IMR-90 (cell line): ENCODE measurements at regions not wholly inside any gene's neighbourhood (a gene's known extent, or its start where the extent isn't known, plus 50 kb on each side); places are given as distances from the start of the nearest gene placed in this dataset.

Source experiments
- ATAC-seq: fragments of 200-7000 bp; cut with Tn5 transposase; 2 replicates; pipeline ENCODE4 v1.9.1; 2020; ENCODE audit warnings: low read depth, mild to moderate bottlenecking, moderate library complexity
- BruUV-seq: library from RNA; stranded (reverse); fragments of 400-500 nt; replicated peaks from 2 replicates; lab custom pipeline; 2021; lab: Mats Ljungman, UMichigan
- CTCF ChIA-PET: fragments of 300-600 bp; formaldehyde crosslinking; extraction: SDS; loops from one replicate; lab custom pipeline; 2021; ENCODE audit warnings: antibody characterized with exemption; lab: Yijun Ruan, JAX
- POLR2A ChIA-PET: fragments of 300-600 bp; sonication (Branson Sonifier 250); formaldehyde crosslinking; loops from one replicate; lab custom pipeline; 2022; ENCODE audit warnings: antibody characterized with exemption; ENCODE audit not compliant: unreplicated experiment; lab: Charles Lee
- DNase-seq: peaks from one replicate; pipeline ENCODE4 v3.0.0; 2013
- H2AFZ ChIP-seq: replicated peaks from 2 replicates; pipeline ENCODE3; 2013; ENCODE audit warnings: low read length, mild to moderate bottlenecking; ENCODE audit not compliant: poor library complexity
- H2AK5ac ChIP-seq: 2 replicates; pipeline ENCODE4 v1.6.1; 2013; ENCODE audit warnings: low read depth, low read length, inconsistent platforms
- H2AK9ac ChIP-seq: replicated peaks from 2 replicates; pipeline ENCODE3; 2013; ENCODE audit warnings: mild to moderate bottlenecking, low read depth, low read length, moderate library complexity; ENCODE audit not compliant: poor library complexity
- H2BK120ac ChIP-seq: 2 replicates; pipeline ENCODE4 v1.6.1; 2013; ENCODE audit warnings: low read depth, low read length, inconsistent platforms
- H2BK15ac ChIP-seq: 3 replicates; pipeline ENCODE4 v1.6.1; 2013; ENCODE audit warnings: low read depth, low read length, inconsistent platforms
- H2BK20ac ChIP-seq: 2 replicates; pipeline ENCODE4 v1.6.1; 2013; ENCODE audit warnings: low read depth, mild to moderate bottlenecking, inconsistent platforms, low read length, moderate library complexity
- H2BK5ac ChIP-seq: 2 replicates; pipeline ENCODE4 v1.6.1; 2013; ENCODE audit warnings: mild to moderate bottlenecking, low read depth, low read length, inconsistent platforms; ENCODE audit not compliant: poor library complexity, severe bottlenecking
- H3K14ac ChIP-seq: replicated peaks from 2 replicates; pipeline ENCODE4 v1.6.1; 2013; ENCODE audit warnings: low read depth, low read length, inconsistent platforms
- H3K18ac ChIP-seq: 2 replicates; pipeline ENCODE4 v1.6.1; 2013; ENCODE audit warnings: low read depth, low read length, control low read depth
- H3K23ac ChIP-seq: 2 replicates; pipeline ENCODE4 v1.6.1; 2013; ENCODE audit warnings: low read depth, low read length, inconsistent platforms
- H3K27ac ChIP-seq: 2 replicates; pipeline ENCODE4 v1.5.1; 2013; ENCODE audit warnings: mild to moderate bottlenecking, control low read depth, low read length; ENCODE audit not compliant: insufficient read depth
- H3K27me3 ChIP-seq: 2 replicates; pipeline ENCODE4 v1.6.1; 2013; ENCODE audit warnings: low read length; ENCODE audit not compliant: control insufficient read depth, insufficient read depth
- H3K36me3 ChIP-seq: 2 replicates; pipeline ENCODE4 v1.6.1; 2013; ENCODE audit warnings: low read length, mixed read lengths; ENCODE audit not compliant: control insufficient read depth, insufficient read depth
- H3K4ac ChIP-seq: 2 replicates; pipeline ENCODE4 v1.6.1; 2013; ENCODE audit warnings: low read depth, low read length, inconsistent platforms
- H3K4me1 ChIP-seq: 2 replicates; pipeline ENCODE4 v1.6.1; 2013; ENCODE audit warnings: low read length, mixed read lengths; ENCODE audit not compliant: control insufficient read depth, insufficient read depth
- H3K4me2 ChIP-seq: 2 replicates; pipeline ENCODE4 v1.6.1; 2013; ENCODE audit warnings: low read depth, mild to moderate bottlenecking, control low read depth, low read length, moderate library complexity
- H3K4me3 ChIP-seq: 2 replicates; pipeline ENCODE4 v1.5.1; 2013; ENCODE audit warnings: low read depth, mild to moderate bottlenecking, control low read depth, low read length, moderate library complexity; ENCODE audit not compliant: insufficient read depth
- H3K56ac ChIP-seq: 2 replicates; pipeline ENCODE4 v1.6.1; 2013; ENCODE audit warnings: low read length, inconsistent platforms; ENCODE audit not compliant: insufficient read depth; ENCODE audit errors: extremely low read depth
- H3K79me1 ChIP-seq, 2 experiments: 2 replicates each; pipeline ENCODE4 v1.6.1; 2013; ENCODE audit warnings: low read length in 2 of 2, inconsistent platforms in 1 of 2, low read depth in 1 of 2
- H3K9ac ChIP-seq: 2 replicates; pipeline ENCODE4 v1.6.1; 2013; ENCODE audit warnings: low read depth, low read length, control low read depth
- H3K9me1 ChIP-seq: 2 replicates; pipeline ENCODE4 v1.6.1; 2013; ENCODE audit warnings: low read length, inconsistent platforms; ENCODE audit not compliant: insufficient read depth
- H3K9me3 ChIP-seq: 2 replicates; pipeline ENCODE4 v1.6.1; 2013; ENCODE audit warnings: low read length; ENCODE audit not compliant: control insufficient read depth, insufficient read depth
- H4K20me1 ChIP-seq: 2 replicates; pipeline ENCODE4 v1.6.1; 2013; ENCODE audit warnings: low read length, inconsistent platforms; ENCODE audit not compliant: insufficient read depth
- H4K5ac ChIP-seq: 2 replicates; pipeline ENCODE4 v1.6.1; 2013; ENCODE audit warnings: mild to moderate bottlenecking, low read depth, low read length, control low read depth
- H4K8ac ChIP-seq, 2 experiments: 2 replicates each; pipeline ENCODE4 v1.6.1; 2013; ENCODE audit warnings: low read depth in 2 of 2, low read length in 2 of 2, control low read depth in 1 of 2, inconsistent platforms in 1 of 2
- H4K91ac ChIP-seq: 2 replicates; pipeline ENCODE4 v1.6.1; 2013; ENCODE audit warnings: low read depth, low read length, inconsistent platforms; ENCODE audit not compliant: insufficient read depth
- BHLHE40 ChIP-seq: fragments of 150-350 bp; IDR thresholded peaks from 2 replicates; pipeline ENCODE4 v1.6.1; 2016; ENCODE audit warnings: mild to moderate bottlenecking, low read depth, low read length
- CEBPB ChIP-seq: IDR thresholded peaks from 2 replicates; pipeline ENCODE4 v1.6.1; 2012; ENCODE audit warnings: low read depth, low read length, improper control_type of control experiment
- CHD1 ChIP-seq: IDR thresholded peaks from 2 replicates; pipeline ENCODE4 v1.6.1; 2012; ENCODE audit warnings: low read depth, low read length, improper control_type of control experiment
- CTCF ChIP-seq: conservative IDR thresholded peaks from 2 replicates; pipeline ENCODE4 v1.5.1; 2012; ENCODE audit warnings: mild to moderate bottlenecking, low read depth, low read length, improper control_type of control experiment
- FOS ChIP-seq: fragments of 150-350 bp; IDR thresholded peaks from 2 replicates; pipeline ENCODE4 v1.6.1; 2016; ENCODE audit warnings: low read depth, low read length
- MAFK ChIP-seq: IDR thresholded peaks from 2 replicates; pipeline ENCODE4 v1.6.1; 2012; ENCODE audit warnings: low read depth, low read length, improper control_type of control experiment
- MAZ ChIP-seq: IDR thresholded peaks from 2 replicates; pipeline ENCODE4 v1.6.1; 2012; ENCODE audit warnings: low read depth, mild to moderate bottlenecking, low read length, improper control_type of control experiment, moderate library complexity, borderline replicate concordance
- MXI1 ChIP-seq: IDR thresholded peaks from 2 replicates; pipeline ENCODE4 v1.6.1; 2012; ENCODE audit warnings: low read depth, mild to moderate bottlenecking, low read length, moderate library complexity, borderline replicate concordance
- NFE2L2 ChIP-seq: fragments of 150-350 bp; IDR thresholded peaks from 2 replicates; pipeline ENCODE4 v1.6.1; 2016; ENCODE audit warnings: low read depth, mild to moderate bottlenecking, low read length
- POLR2A ChIP-seq: IDR thresholded peaks from 2 replicates; pipeline ENCODE4 v1.6.1; 2012; ENCODE audit warnings: mild to moderate bottlenecking, low read depth, low read length
- RAD21 ChIP-seq: IDR thresholded peaks from 2 replicates; pipeline ENCODE4 v1.6.1; 2012; ENCODE audit warnings: low read length, improper control_type of control experiment
- RCOR1 ChIP-seq: IDR thresholded peaks from 2 replicates; pipeline ENCODE4 v1.6.1; 2012; ENCODE audit warnings: mild to moderate bottlenecking, low read length, improper control_type of control experiment; ENCODE audit not compliant: insufficient replicate concordance
- RFX5 ChIP-seq: IDR thresholded peaks from 2 replicates; pipeline ENCODE4 v1.8.0; 2012; ENCODE audit warnings: low read depth, mild to moderate bottlenecking, low read length, moderate library complexity
- SMC3 ChIP-seq: fragments of 150-350 bp; IDR thresholded peaks from 2 replicates; pipeline ENCODE4 v1.6.1; 2016; ENCODE audit warnings: low read depth, mild to moderate bottlenecking, antibody characterized with exemption, low read length, moderate library complexity
- USF2 ChIP-seq: fragments of 150-350 bp; IDR thresholded peaks from 2 replicates; pipeline ENCODE4 v1.6.1; 2017; ENCODE audit warnings: mild to moderate bottlenecking, antibody characterized with exemption, low read length, low read depth
- WGBS, 2 experiments: methylation state at CpG; one replicate each; pipeline versions ENCODE4 v1.1.5 to v1.1.7; 2013; ENCODE audit warnings: missing lambda C conversion rate in 2 of 2; ENCODE audit not compliant: insufficient read length in 1 of 2; ENCODE audit errors: extremely low coverage in 2 of 2; 5-methylcytosine and 5-hydroxymethylcytosine counted together
- dilution Hi-C: fragments of 300-500 bp; cut with HindIII; formaldehyde crosslinking; loops from one replicate; pipeline ENCODE4 v1.14.3; 2018; ENCODE audit warnings: low sequenced_read_pairs; ENCODE audit not compliant: unreplicated experiment
- in situ Hi-C: fragments of 300-500 bp; cut with MboI; formaldehyde crosslinking; loops from 3 replicates; pipeline ENCODE4 v1.14.3; 2019; ENCODE audit warnings: low sequenced_read_pairs, inconsistent platforms, mixed read lengths
- intact Hi-C: fragments of 100-400 bp; cut with micrococcal nuclease; formaldehyde crosslinking; loops from 2 replicates; pipeline ENCODE4 v1.10.0; 2022
- TF ChIP-seq, protein P1 (sequence below): fragments of 150-350 bp; IDR thresholded peaks from 2 replicates; pipeline ENCODE4 v1.6.1; 2016; ENCODE audit warnings: low read depth, mild to moderate bottlenecking, low read length, moderate library complexity, borderline replicate concordance

DNA sequence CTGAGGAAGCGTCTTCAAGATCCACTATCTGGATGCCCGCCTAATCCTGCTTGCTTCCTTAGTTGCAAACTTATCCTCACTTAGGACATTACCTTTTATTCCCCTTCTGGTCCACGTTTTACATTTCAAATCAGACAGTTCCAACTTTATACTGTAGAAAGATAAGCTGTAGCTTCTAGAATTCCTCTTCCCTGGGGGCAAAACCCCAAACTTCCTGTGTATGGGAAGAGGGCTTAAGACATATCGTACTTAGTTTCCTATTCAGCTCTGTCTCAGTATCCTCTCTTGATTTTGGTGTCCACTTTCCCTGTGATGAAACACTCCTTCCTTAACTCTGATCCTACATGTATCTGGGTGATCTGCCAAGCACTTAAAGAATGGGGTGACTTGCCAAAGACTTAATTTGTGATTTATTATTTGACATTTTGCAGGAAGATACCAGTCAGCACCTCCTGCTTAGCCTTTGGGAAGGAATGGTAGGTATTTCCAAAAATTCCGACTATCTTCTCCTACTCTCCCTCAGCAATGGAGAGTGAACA lies 245.2 kb downstream of the CDCA7 start:
- Histone ChIP-seq H3K9me3 (no peaks in the 10 kb centered on the region), H3K23ac (no peak overlapping the region), H2BK20ac (no peak overlapping the region), H3K14ac (no peak overlapping the region), H3K9ac (no peak overlapping the region), H2AFZ (no peak overlapping the region), H3K79me1 (no peaks in the 10 kb centered on the region), H3K9me1 (no peaks in the 10 kb centered on the region), H3K4me2 (no peak overlapping the region), H3K4me3 (no peak overlapping the region), H3K27me3 (peaks cover 2% of the 10 kb centered on the region; the same call in 1 of the 2 replicates), H4K20me1 (no peaks in the 10 kb centered on the region), H2AK5ac (no peak overlapping the region), H2BK5ac (no peak overlapping the region), H3K56ac (no peak overlapping the region), H3K4me1 (no peaks in the 10 kb centered on the region), H2BK120ac (no peak overlapping the region), H2BK15ac (no peak overlapping the region), H3K18ac (no peak overlapping the region), H3K27ac (no peak overlapping the region), H3K36me3 (no peaks in the 10 kb centered on the region), H4K8ac (no peak overlapping the region), H4K91ac (no peak overlapping the region), H4K5ac (no peak overlapping the region), H2AK9ac (no peak overlapping the region), H3K4ac (no peak overlapping the region)
- CTCF ChIA-PET = no interaction called here
- DNase-seq = no peak
- in situ Hi-C loops (loop anchor here (25.0 kb wide), 1 partner anchor 737 kb away; the partner anchor contains the start of gene SP9), dilution Hi-C loops (no loop called here), intact Hi-C loops (no loop called here)
- BruUV-seq = no TSS peak
- TF ChIP-seq SMC3 (no peak), NFE2L2 (no peak), USF2 (no peak), POLR2A (no peak), CHD1 (no peak), MAZ (no peak), FOS (no peak), RAD21 (no peak), BHLHE40 (no peak), RFX5 (no peak), RCOR1 (no peak), CEBPB (no peak), MXI1 (no peak), CTCF (no peak), MAFK (no peak)
- TF ChIP-seq, protein P1, sequence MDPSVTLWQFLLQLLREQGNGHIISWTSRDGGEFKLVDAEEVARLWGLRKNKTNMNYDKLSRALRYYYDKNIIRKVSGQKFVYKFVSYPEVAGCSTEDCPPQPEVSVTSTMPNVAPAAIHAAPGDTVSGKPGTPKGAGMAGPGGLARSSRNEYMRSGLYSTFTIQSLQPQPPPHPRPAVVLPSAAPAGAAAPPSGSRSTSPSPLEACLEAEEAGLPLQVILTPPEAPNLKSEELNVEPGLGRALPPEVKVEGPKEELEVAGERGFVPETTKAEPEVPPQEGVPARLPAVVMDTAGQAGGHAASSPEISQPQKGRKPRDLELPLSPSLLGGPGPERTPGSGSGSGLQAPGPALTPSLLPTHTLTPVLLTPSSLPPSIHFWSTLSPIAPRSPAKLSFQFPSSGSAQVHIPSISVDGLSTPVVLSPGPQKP = no peak
- POLR2A ChIA-PET = no interaction called here
- no CpG with 5 or more reads among the region's 5 CpGs for WGBS, 2 experiments
- no peak for ATAC-seq
